ENCODE measurements at regions not wholly inside any gene's neighbourhood (a gene's known extent, or its start where the extent isn't known, plus 50 kb on each side); places are given as distances from the start of the nearest gene placed in this dataset.

GRCh38 chr1:42034426-42034825 is 115.7 kb upstream of the HIVEP3 start:
- DNase-seq: no peak

DNA sequence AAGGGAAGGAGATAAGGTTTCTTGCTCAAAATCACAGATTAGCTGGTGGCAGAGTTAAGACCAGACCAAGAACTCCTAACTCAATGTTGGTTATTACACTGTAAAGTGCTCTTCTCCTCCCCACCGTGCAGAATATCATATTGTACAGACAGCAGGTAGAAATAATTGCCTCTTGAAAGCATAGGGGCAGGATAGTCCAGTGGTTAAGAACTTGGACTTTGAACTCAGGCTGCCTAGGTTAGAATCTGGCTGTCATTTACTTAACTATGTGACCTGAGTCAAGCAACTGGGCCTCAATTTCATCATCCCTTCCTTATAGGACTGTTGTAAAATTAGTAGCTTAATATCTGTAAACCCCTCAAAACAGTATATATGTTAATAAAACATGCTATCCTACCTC is 114.9 kb upstream of the HIVEP3 start:
- no peak for DNase-seq

DNA sequence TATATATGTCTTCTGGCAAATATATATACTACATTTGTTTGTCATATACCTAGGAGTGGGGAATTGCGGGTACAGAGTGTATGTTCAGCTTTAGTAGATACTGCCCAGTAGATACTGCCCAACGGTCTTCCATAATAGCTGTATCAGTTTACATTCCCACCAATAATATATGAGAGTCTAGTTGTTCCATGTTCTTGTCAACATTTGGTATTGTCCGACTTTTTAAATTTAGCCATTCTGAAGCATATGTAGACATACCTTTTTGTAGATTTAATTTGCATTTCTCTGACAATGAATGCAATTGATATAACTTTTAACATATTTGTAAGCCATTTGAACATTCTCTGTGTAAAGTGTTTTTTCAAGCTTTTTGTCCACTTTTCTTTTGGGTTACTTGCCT is 99.0 kb upstream of the HIVEP3 start:
- DNase-seq: no peak

GRCh38 chr1:42017259-42017658 is 98.5 kb upstream of the HIVEP3 start:
- no peak for DNase-seq

DNA sequence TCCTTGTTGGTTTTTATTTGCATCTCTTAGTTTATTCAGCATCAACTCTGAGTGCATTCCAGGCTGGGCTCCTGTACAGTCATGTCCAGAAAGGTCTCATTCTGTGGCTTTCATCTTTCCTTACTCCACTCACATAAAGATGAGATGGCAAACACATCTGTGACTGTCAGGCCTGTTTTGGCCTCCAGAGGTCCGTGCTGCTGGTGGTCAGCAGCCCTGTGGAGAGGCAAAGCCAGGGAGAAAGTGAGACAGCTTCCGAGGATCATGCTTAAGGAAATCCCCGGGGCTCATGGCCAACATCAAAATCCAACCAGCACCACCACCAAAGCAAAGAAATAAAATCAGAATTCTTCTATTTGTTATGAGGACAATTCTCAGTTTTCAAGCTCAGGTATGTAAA is 96.1 kb upstream of the HIVEP3 start:
- no peak for DNase-seq

- DNase-seq: no peak
Measured at GRCh38 chr1:42013881-42014470, 95.3 kb upstream of the HIVEP3 start.

DNA sequence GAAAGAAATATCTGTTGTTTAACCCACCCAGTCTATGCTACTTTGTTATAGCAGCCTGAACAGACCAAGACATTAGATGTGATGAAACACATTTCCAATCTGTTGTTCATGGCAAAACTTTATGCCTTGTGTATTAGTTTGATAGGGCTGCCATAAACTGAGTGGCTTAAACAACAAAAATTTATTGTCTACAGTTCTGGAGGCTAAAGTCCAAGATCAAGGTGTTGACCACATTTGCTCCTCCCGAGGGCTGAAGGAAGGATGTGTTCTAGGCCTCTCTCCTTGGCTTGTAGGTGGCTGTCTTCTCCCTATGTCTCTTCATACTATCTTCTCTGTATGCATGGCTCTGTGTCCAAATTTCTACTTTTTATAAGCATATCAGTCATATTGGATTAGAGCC is 94.1 kb upstream of the HIVEP3 start:
- no peak for DNase-seq

GRCh38 chr1:42010381-42010780 is 91.7 kb upstream of the HIVEP3 start:
- no peak for DNase-seq

- no peak for DNase-seq
Measured at GRCh38 chr1:42008264-42008663, 89.5 kb upstream of the HIVEP3 start.

GRCh38 chr1:42006836-42007235 is 88.1 kb upstream of the HIVEP3 start:
- no peak for DNase-seq

- no peak for DNase-seq
Measured at GRCh38 chr1:42006093-42006492, 87.4 kb upstream of the HIVEP3 start.

GRCh38 chr1:42005530-42005929 is 86.8 kb upstream of the HIVEP3 start:
- DNase-seq: no peak

GRCh38 chr1:42004860-42005259 is 86.1 kb upstream of the HIVEP3 start:
- no peak for DNase-seq

GRCh38 chr1:42004322-42004721 is 85.6 kb upstream of the HIVEP3 start:
- no peak for DNase-seq

DNA sequence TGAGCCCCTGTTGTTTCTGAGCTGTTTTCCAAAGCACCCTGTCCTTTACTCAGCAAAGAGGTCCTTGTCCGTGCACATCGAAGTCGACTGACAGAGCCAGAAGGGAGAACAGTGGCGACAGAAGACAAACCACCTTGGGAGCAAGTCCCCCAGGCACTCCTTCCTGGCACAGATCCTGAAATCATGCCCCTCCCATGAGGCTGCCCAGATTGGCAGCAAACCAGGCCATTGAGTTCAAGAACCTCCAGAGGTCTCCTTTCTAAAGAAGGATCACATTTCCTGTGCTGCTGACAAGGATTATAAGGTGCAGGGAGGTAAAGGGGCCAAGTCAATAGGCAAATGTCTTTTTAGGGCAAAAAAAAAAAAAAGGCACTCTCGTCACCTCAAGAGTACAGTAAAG is 84.7 kb upstream of the HIVEP3 start:
- DNase-seq: no peak

- no peak for DNase-seq
Measured at GRCh38 chr1:42002220-42002619, 83.5 kb upstream of the HIVEP3 start.

- no peak for DNase-seq
Measured at GRCh38 chr1:42000766-42001165, 82.0 kb upstream of the HIVEP3 start.

DNA sequence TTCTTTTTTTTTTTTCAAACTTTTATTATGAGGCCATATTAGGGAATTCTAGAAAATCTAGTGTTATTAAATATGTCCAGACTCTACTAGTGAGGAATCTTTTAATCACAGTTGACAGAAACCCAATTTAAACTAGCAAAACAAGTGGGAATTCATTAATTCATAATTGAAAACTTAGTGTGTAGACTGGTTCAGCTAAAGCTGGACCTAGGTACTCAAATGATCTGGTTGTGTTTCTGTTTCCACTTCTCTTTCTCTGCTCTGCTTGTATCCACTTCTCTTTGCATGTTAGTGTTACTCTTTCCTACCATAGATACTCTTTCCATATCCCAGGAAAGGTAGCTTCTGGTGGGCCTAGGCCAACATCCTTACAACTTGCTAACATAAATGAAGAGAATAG is 81.2 kb upstream of the HIVEP3 start:
- no peak for DNase-seq

DNA sequence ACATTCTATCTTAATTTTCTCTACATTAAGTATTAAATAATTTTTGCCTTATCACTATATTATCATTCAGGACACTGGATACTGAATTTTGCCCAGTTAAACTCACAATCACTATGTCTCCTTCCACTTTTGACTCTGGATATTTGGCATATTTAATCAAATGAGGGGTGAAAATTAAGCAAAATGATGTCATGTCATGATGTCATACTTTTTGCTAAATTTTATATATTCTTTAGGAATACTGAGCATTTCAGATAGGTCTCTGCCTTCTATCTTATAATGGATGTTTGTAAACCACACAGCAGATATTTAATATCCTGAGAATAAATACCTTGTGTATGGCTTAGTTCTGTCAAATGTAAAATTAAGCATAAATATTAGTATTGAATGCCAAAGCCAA is 79.5 kb upstream of the HIVEP3 start:
- DNase-seq: no peak

- no peak for DNase-seq
Measured at GRCh38 chr1:41997153-41997552, 78.4 kb upstream of the HIVEP3 start.

GRCh38 chr1:41995441-41996130 is 76.9 kb upstream of the HIVEP3 start:
- DNase-seq: no peak

DNA sequence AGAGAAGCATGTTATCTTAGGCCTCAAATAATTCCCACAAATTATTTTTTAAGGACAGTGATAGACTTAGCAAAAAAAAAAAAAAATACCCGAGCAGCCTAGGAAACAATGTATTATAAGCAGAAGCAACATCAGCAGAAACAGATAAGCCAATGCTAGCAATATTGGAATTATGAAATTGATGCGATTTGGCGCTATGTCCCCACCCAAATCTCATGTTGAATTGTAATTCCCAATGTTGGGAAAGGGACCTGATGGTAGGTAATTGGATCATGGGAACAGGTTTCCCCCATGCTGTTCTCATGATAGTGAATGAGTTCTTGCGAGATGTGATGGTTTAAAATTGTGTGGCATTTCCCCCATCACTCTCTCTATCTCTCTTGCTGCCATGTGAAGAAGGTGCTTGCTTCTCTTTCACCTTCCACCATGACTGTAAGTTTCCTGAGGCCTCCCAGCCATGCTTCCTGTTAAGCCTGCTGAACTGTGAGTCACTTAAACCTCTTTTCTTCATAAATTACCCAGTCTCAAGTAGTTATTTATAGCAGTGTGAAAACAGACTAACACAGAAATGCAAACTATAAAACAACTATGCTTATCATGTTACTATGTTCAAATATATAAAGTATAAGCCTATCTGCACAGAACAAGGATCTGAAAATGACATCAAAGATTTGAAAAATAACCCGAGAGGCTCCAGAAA is 75.6 kb upstream of the HIVEP3 start:
- DNase-seq: no peak

DNA sequence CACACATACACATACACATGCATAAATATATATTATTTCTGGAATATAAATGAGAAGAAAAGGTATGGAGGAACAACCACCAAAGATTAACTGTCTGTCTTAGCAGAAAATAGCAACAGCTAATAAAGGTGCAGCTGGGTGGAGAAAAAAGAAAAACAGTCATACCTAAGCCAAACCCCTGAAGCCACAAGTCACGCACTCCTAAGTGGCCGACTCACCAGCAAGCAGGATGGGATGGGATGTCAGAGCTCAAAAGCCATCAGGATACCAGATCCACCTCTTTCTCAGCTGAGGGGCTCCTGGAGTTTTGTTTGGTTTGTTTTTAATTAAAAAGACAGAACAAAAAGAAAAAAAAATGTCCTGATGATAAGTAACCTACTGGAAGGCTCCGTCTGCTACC is 64.7 kb upstream of the HIVEP3 start:
- no peak for DNase-seq

DNA sequence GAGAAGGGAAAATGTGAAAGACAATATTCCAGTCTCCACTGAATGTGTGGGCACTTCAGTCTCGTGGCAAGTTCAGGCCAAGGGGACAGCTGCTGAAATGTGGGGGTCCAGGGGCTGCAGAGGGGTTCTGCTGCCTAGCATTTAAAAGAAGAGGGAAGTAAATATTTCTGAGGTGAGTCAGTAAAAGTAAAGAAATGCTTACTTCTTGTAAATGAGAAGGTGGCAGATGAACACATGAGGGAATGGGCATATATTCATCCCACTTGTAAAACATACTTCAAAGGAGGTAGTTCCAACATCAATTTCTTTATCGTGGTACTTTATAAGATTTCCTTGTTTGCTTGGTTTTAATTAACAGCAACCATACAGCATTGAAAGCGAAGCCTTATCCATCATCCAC is 63.1 kb upstream of the HIVEP3 start:
- no peak for DNase-seq
